Suprapubic skin (tissue), 4 donors: ENCODE measurements at regions not wholly inside any gene's neighbourhood (a gene's known extent, or its start where the extent isn't known, plus 50 kb on each side); places are given as distances from the start of the nearest gene placed in this dataset.

Source experiments
- DNase-seq, 2 donors: peaks; one replicate each; pipeline ENCODE4 v3.0.0-alpha.2; 2019; ENCODE audit warnings: low spot score in 2 of 2
- H3K27ac ChIP-seq: fragments of 200-600 bp; sonication (generic); one replicate; pipeline ENCODE4 v1.5.1; 2019
- H3K27me3 ChIP-seq: fragments of 200-600 bp; sonication (generic); one replicate; pipeline ENCODE4 v1.5.1; 2019
- H3K36me3 ChIP-seq: fragments of 200-600 bp; sonication (generic); one replicate; pipeline ENCODE4 v1.5.1; 2019
- H3K4me1 ChIP-seq: fragments of 200-600 bp; sonication (generic); one replicate; pipeline ENCODE4 v1.5.1; 2019
- H3K4me3 ChIP-seq: fragments of 200-600 bp; sonication (generic); one replicate; pipeline ENCODE4 v1.5.1; 2019; ENCODE audit warnings: mild to moderate bottlenecking
- H3K9me3 ChIP-seq: fragments of 200-600 bp; sonication (generic); one replicate; pipeline ENCODE4 v1.5.1; 2019
- CTCF ChIP-seq, 2 donors: fragments of 200-600 bp in 1 of 2; fragments of 450-650 bp in 1 of 2; sonication (generic) in 1 of 2; IDR thresholded peaks; one replicate each; pipeline ENCODE4 v1.5.1; 2016 to 2019; ENCODE audit warnings: antibody characterized with exemption in 2 of 2, mild to moderate bottlenecking in 1 of 2, moderate library complexity in 1 of 2
- EP300 ChIP-seq: sonication (generic); formaldehyde crosslinking; IDR thresholded peaks from one replicate; pipeline ENCODE4 v1.6.1; 2017; ENCODE audit warnings: antibody characterized with exemption
- POLR2A ChIP-seq, 2 donors: fragments of 450-650 bp; IDR thresholded peaks; one replicate each; pipeline ENCODE4 v1.6.1; 2017; ENCODE audit warnings: antibody characterized with exemption in 2 of 2, mild to moderate bottlenecking in 2 of 2, moderate library complexity in 2 of 2
- POLR2AphosphoS5 ChIP-seq, 3 donors: sonication (generic); formaldehyde crosslinking; IDR thresholded peaks; one replicate each; pipeline ENCODE4 v1.6.1; 2017; ENCODE audit warnings: antibody characterized with exemption in 3 of 3
- WGBS: methylation state at CpG from one replicate; pipeline ENCODE4 v1.1.5; 2018; 5-methylcytosine and 5-hydroxymethylcytosine counted together

- Histone ChIP-seq H3K4me1 (no peaks in the 10 kb centered on the region), H3K36me3 (no peaks in the 10 kb centered on the region), H3K4me3 (no peak overlapping the region), H3K27ac (no peak overlapping the region), H3K9me3 (no peaks in the 10 kb centered on the region), H3K27me3 (no peaks in the 10 kb centered on the region)
- WGBS: 68% methylated on average over 2 of the region's 2 CpGs
- DNase-seq: no peak
- TF ChIP-seq POLR2A (IDR thresholded peaks at IDR 0.05) (no peak), CTCF (IDR thresholded peaks at IDR 0.05) (no peak), EP300 (no peak), POLR2AphosphoS5 (IDR thresholded peaks at IDR 0.05) (no peak)
Measured at GRCh38 chr20:55469074-55469473, 536.2 kb downstream of the CBLN4 start.

- TF ChIP-seq POLR2A (IDR thresholded peaks at IDR 0.05) (no peak), CTCF (IDR thresholded peaks at IDR 0.05) (no peak), POLR2AphosphoS5 (IDR thresholded peaks at IDR 0.05) (no peak), EP300 (no peak)
- DNase-seq: no peak
- Histone ChIP-seq H3K36me3 (no peaks in the 10 kb centered on the region), H3K4me3 (no peak overlapping the region), H3K27me3 (no peaks in the 10 kb centered on the region), H3K9me3 (no peaks in the 10 kb centered on the region), H3K27ac (no peak overlapping the region), H3K4me1 (no peaks in the 10 kb centered on the region)
- 94% methylated on average over 8 of the region's 8 CpGs for WGBS
Measured at GRCh38 chr20:55461519-55461918, 543.8 kb downstream of the CBLN4 start.

DNA sequence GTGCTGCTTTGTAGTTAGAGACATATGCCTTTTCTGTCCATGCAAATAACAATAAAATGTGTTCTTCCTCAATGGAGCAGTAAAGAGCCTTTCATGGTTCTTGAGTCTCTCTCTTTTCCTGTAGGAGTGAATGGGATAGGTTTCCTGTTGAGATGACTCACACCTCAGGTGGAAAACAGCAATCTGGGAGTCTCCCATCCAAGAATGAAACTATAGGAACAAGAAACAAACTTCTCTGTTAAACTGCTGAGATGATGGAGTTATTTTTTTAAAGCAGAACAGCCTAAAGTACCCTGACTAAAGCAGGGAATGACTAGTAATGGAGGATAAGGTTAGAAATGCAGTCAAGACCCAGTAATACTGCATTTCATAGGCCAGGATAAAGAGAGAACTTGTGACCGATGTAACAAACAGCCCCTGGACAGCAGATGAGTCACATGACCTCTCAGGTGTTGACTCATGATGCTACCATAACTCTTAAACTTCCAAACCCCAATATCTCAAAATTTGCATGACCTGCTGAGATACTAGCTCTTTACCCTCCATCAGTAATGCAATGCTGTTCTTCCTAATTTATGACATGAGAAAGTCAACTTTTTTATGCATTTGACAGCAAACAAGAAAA, 548.9 kb downstream of the CBLN4 start:
- H3K36me3 ChIP-seq: no peaks in the 10 kb centered on the region
- H3K27me3 ChIP-seq: no peaks in the 10 kb centered on the region
- TF ChIP-seq POLR2A (IDR thresholded peaks at IDR 0.05): no peak
- no peaks in the 10 kb centered on the region for H3K4me1 ChIP-seq
- no peak for DNase-seq
- no peaks in the 10 kb centered on the region for H3K9me3 ChIP-seq
- 85% methylated on average over 1 of the region's 1 CpG for WGBS
- H3K27ac ChIP-seq: no peak overlapping the region
- no peak overlapping the region for H3K4me3 ChIP-seq

DNA sequence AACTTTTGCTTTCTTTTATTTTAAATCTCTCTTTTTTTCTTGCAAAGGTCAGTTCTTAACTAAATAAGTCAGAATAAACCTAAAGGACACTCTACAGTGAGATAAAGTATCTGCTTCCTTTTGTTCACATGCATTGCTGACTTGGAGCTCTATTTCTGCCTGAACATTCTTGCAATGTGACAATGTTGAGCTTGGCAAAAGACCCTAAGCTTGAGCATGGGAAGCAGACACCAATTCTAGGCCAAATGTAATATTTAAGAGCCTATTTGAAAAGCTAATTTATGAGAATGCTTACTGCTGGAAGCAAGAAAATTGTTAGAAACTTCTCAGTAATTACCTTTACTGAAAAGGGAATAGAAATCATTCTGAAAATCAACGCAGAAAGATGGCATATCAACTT, 556.2 kb downstream of the CBLN4 start:
- WGBS: 84% methylated on average over 1 of the region's 1 CpG
- Histone ChIP-seq H3K27me3 (no peaks in the 10 kb centered on the region), H3K36me3 (no peaks in the 10 kb centered on the region), H3K4me1 (no peaks in the 10 kb centered on the region), H3K4me3 (no peak overlapping the region), H3K9me3 (no peaks in the 10 kb centered on the region), H3K27ac (no peak overlapping the region)
- DNase-seq: no peak
- TF ChIP-seq EP300: no peak
- TF ChIP-seq CTCF (IDR thresholded peaks at IDR 0.05): no peak
- no peak for TF ChIP-seq POLR2A (IDR thresholded peaks at IDR 0.05)
- TF ChIP-seq POLR2AphosphoS5 (IDR thresholded peaks at IDR 0.05): no peak

DNA sequence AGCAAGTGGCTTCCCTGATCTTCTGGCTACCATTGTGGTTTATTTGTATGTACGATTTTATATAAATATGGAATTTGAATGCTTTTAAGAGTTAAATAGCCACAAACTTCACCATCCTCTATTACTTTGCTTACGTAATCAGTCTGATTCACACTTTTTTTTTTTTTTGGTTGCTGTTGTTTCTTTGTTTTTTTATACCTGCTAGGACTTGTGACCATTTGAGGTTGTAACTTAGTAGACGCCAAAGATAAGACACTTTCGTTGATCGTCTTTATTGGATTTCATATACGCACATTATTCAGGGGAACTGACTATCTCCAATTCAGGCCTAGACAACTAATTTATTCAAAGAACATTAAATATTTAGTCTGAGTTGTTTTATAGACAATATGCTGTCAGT, 559.0 kb downstream of the CBLN4 start:
- Histone ChIP-seq H3K27me3 (no peaks in the 10 kb centered on the region), H3K4me3 (no peak overlapping the region), H3K9me3 (no peaks in the 10 kb centered on the region), H3K36me3 (no peaks in the 10 kb centered on the region), H3K4me1 (no peaks in the 10 kb centered on the region), H3K27ac (no peak overlapping the region)
- no peak for DNase-seq
- WGBS: 62% methylated on average over 6 of the region's 6 CpGs
- no peak for TF ChIP-seq CTCF (IDR thresholded peaks at IDR 0.05)
- TF ChIP-seq POLR2AphosphoS5 (IDR thresholded peaks at IDR 0.05): no peak
- TF ChIP-seq POLR2A (IDR thresholded peaks at IDR 0.05): no peak
- TF ChIP-seq EP300: no peak

DNA sequence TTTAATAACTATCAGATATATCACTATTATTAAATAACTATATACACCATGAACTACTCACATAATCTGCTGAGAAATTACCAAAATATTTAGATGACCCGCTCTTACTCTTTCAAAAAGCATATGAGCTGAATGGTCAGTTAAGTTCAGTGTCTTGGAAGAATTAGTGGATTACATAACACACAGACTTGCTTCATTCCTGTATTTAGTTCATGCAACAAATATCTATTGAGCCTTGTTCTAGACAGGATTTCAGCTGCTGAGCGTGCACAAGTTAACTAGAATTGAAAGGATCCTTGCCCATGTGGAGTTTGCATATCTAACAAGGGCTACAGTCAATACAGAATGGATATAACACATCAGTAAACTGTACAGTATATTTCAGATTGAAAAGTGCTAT, 566.2 kb downstream of the CBLN4 start:
- no peak overlapping the region for H3K4me3 ChIP-seq
- WGBS: 58% methylated on average over 2 of the region's 2 CpGs
- no peaks in the 10 kb centered on the region for H3K4me1 ChIP-seq
- H3K36me3 ChIP-seq: no peaks in the 10 kb centered on the region
- no peak overlapping the region for H3K27ac ChIP-seq
- no peaks in the 10 kb centered on the region for H3K9me3 ChIP-seq
- TF ChIP-seq POLR2A (IDR thresholded peaks at IDR 0.05): no peak
- TF ChIP-seq POLR2AphosphoS5 (IDR thresholded peaks at IDR 0.05): no peak
- no peak for TF ChIP-seq CTCF (IDR thresholded peaks at IDR 0.05)
- TF ChIP-seq EP300: no peak
- no peaks in the 10 kb centered on the region for H3K27me3 ChIP-seq
- DNase-seq: no peak
